K562 (cell line): ENCODE measurements at regions not wholly inside any gene's neighbourhood (a gene's known extent, or its start where the extent isn't known, plus 50 kb on each side); places are given as distances from the start of the nearest gene placed in this dataset.

Source experiments
- ATAC-seq: fragments of 200-7000 bp; cut with Tn5 transposase; 3 replicates; pipeline ENCODE4 v1.9.1; 2020; ENCODE audit warnings: moderate library complexity
- BruUV-seq: library from RNA; stranded (reverse); fragments of 400-500 nt; replicated peaks from 2 replicates; lab custom pipeline; 2021; lab: Mats Ljungman, UMichigan
- CTCF ChIA-PET: fragments of 300-600 bp; formaldehyde crosslinking; extraction: SDS; loops from one replicate; lab custom pipeline; 2021; ENCODE audit warnings: low intra/inter-chr PET ratio; lab: Yijun Ruan, JAX
- POLR2A ChIA-PET: fragments of 300-600, 350-650 bp; sonication (Branson Sonifier 250); formaldehyde crosslinking; extraction: SDS; loops from one replicate; lab custom pipeline; 2021; ENCODE audit warnings: antibody characterized with exemption, inconsistent platforms; lab: Yijun Ruan, JAX
- DNase-seq, 4 experiments: peaks; one replicate each; pipeline versions ENCODE4 v3.0.0 to v3.0.0-alpha.2; 2011 to 2018; ENCODE audit warnings: low spot score in 3 of 4, mixed read lengths in 3 of 4; ENCODE audit errors: extremely low read depth in 1 of 4
- FAIRE-seq: peaks from 2 replicates; lab custom pipeline; 2011; peaks lifted over from hg19 to GRCh38; lab: Jason Lieb, UNC
- H2AFZ ChIP-seq: 2 replicates; pipeline ENCODE4 v1.6.0; 2011; ENCODE audit warnings: low read depth, low read length, control low read depth, inconsistent platforms
- H3K27ac ChIP-seq: fragments of 200-600 bp; 3 replicates; pipeline ENCODE4 v1.8.0; 2011; ENCODE audit warnings: low read depth, mild to moderate bottlenecking, control low read depth, inconsistent platforms, low read length, moderate library complexity, mixed read lengths; ENCODE audit errors: extremely low read depth
- H3K27me3 ChIP-seq, 2 experiments: fragments of 300-600 bp in 1 of 2; 2 replicates in 1 of 2; 3 replicates in 1 of 2; pipeline versions ENCODE4 v1.6.0 to v1.8.0; 2011; ENCODE audit warnings: inconsistent platforms in 2 of 2, low read length in 2 of 2, mild to moderate bottlenecking in 1 of 2, mixed read lengths in 1 of 2, moderate library complexity in 1 of 2; ENCODE audit not compliant: control insufficient read depth in 2 of 2, insufficient read depth in 2 of 2
- H3K36me3 ChIP-seq: fragments of 300-600 bp; 3 replicates; pipeline ENCODE4 v1.8.0; 2011; ENCODE audit warnings: mild to moderate bottlenecking, low read length, inconsistent platforms; ENCODE audit not compliant: control insufficient read depth, insufficient read depth
- H3K4me1 ChIP-seq, 2 experiments: fragments of 200-600 bp in 1 of 2; replicated peaks in 1 of 2; 2 replicates in 1 of 2; 3 replicates in 1 of 2; pipeline versions ENCODE4 v1.5.1 to v1.8.0; 2011; ENCODE audit warnings: inconsistent platforms in 2 of 2, low read length in 2 of 2, mild to moderate bottlenecking in 1 of 2, mixed read lengths in 1 of 2, moderate library complexity in 1 of 2; ENCODE audit not compliant: control insufficient read depth in 2 of 2, insufficient read depth in 2 of 2
- H3K4me2 ChIP-seq: 2 replicates; pipeline ENCODE4 v1.6.1; 2011; ENCODE audit warnings: low read length, control low read depth, inconsistent platforms, mixed read lengths; ENCODE audit not compliant: insufficient read depth
- H3K4me3 ChIP-seq: fragments of 200-600 bp; sonication (generic), shearing (Covaris generic); 2 replicates; pipeline ENCODE4 v1.5.1; 2016; ENCODE audit warnings: control low read depth, inconsistent platforms
- H3K79me2 ChIP-seq: fragments of 200-600 bp; 3 replicates; pipeline ENCODE4 v1.8.0; 2011; ENCODE audit warnings: low read length, inconsistent platforms; ENCODE audit not compliant: control insufficient read depth, insufficient read depth
- H3K9ac ChIP-seq, 2 experiments: 2 replicates each; pipeline versions ENCODE4 v1.6.0 to v1.6.1; 2011; ENCODE audit warnings: low read depth in 2 of 2, low read length in 2 of 2, control low read depth in 1 of 2, inconsistent platforms in 1 of 2, mild to moderate bottlenecking in 1 of 2, mixed read lengths in 1 of 2; ENCODE audit not compliant: insufficient read depth in 1 of 2
- H3K9me1 ChIP-seq: one replicate; pipeline ENCODE4 v1.6.0; 2011; ENCODE audit warnings: inconsistent platforms, mild to moderate bottlenecking, low read length, moderate library complexity; ENCODE audit not compliant: control insufficient read depth, insufficient read depth
- H3K9me3 ChIP-seq: replicated peaks from 2 replicates; pipeline ENCODE4 v1.5.1; 2011; ENCODE audit warnings: low read depth, low read length, inconsistent platforms; ENCODE audit not compliant: control insufficient read depth, insufficient read depth
- H4K20me1 ChIP-seq: replicated peaks from 2 replicates; pipeline ENCODE4 v1.6.1; 2011; ENCODE audit warnings: low read length, inconsistent platforms, mixed read lengths; ENCODE audit not compliant: control insufficient read depth, insufficient read depth
- BCL6 ChIP-seq: fragments of 250-450 bp; sonication (Bioruptor Pico); IDR thresholded peaks from 2 replicates; pipeline ENCODE4 v1.4.0; 2020
- CHCHD3 ChIP-seq: fragments of 250-450 bp; sonication (Bioruptor Pico); IDR thresholded peaks from 2 replicates; pipeline ENCODE4 v2.1.2; 2022; ENCODE audit warnings: mild to moderate bottlenecking
- CTCF ChIP-seq, 3 experiments: IDR thresholded peaks in 2 of 3; conservative IDR thresholded peaks in 1 of 3; 2 replicates each; pipeline ENCODE4 v1.5.1; 2011 to 2012; ENCODE audit warnings: low read length in 3 of 3, mild to moderate bottlenecking in 3 of 3, control low read depth in 2 of 3, improper control_type of control experiment in 1 of 3, inconsistent platforms in 1 of 3, low read depth in 1 of 3, mixed read lengths in 1 of 3, moderate library complexity in 1 of 3; ENCODE audit not compliant: insufficient read depth in 2 of 3
- ETS2 ChIP-seq: IDR thresholded peaks from 2 replicates; pipeline ENCODE4 v1.6.1; 2016; ENCODE audit warnings: borderline replicate concordance, missing genetic modification characterization, mild to moderate bottlenecking, moderate library complexity, missing compliant biosample characterization; ENCODE audit not compliant: poor library complexity, severe bottlenecking
- KAT2B ChIP-seq: IDR thresholded peaks from one replicate; pipeline ENCODE4 v1.6.1; 2012; ENCODE audit warnings: low read depth, mild to moderate bottlenecking, control low read depth, inconsistent platforms, low read length, moderate library complexity
- MEIS2 ChIP-seq: fragments of 450-650 bp; IDR thresholded peaks from 2 replicates; pipeline ENCODE4 v1.6.1; 2014; ENCODE audit warnings: mild to moderate bottlenecking; ENCODE audit not compliant: partially characterized antibody
- NONO ChIP-seq, 2 experiments: fragments of 200-400 bp in 1 of 2; fragments of 450-650 bp in 1 of 2; formaldehyde crosslinking in 1 of 2; IDR thresholded peaks; 2 replicates each; pipeline ENCODE4 v1.6.1; 2017; ENCODE audit warnings: low read depth in 2 of 2, mild to moderate bottlenecking in 2 of 2, moderate library complexity in 2 of 2, low read length in 1 of 2
- PCBP1 ChIP-seq: fragments of 200-400 bp; formaldehyde crosslinking; IDR thresholded peaks from 2 replicates; pipeline ENCODE4 v1.6.1; 2018; ENCODE audit warnings: mild to moderate bottlenecking, low read depth, low read length; ENCODE audit not compliant: poor library complexity, severe bottlenecking
- whole genome bisulfite sequencing: fragments of 100-300 bp; shearing (Covaris generic); methylation state at CpG from one replicate; pipeline ENCODE4 v1.1.6; 2016; ENCODE audit warnings: low coverage, mixed read lengths; ENCODE audit not compliant: insufficient coverage; ENCODE audit errors: missing lambda C conversion rate; 5-methylcytosine and 5-hydroxymethylcytosine counted together
- in situ Hi-C: fragments of 300-500 bp; cut with MboI; formaldehyde crosslinking; loops from 4 replicates; pipeline ENCODE4 v1.15.0; 2018; ENCODE audit warnings: inconsistent platforms, mixed read lengths
- intact Hi-C: fragments of 100-400 bp; cut with micrococcal nuclease; formaldehyde crosslinking; loops from 2 replicates; pipeline ENCODE4 v1.14.2; 2022
- TF ChIP-seq, protein P1 (sequence below): fragments of 200-800 bp; sonication (Bioruptor generic); IDR thresholded peaks from 2 replicates; pipeline ENCODE4 v1.6.1; 2016; ENCODE audit warnings: missing genetic modification characterization, missing compliant biosample characterization
- TF ChIP-seq, protein P2 (sequence below): fragments of 250-450 bp; sonication (Bioruptor Pico); IDR thresholded peaks from 2 replicates; pipeline ENCODE4 v1.4.0; 2020

DNA sequence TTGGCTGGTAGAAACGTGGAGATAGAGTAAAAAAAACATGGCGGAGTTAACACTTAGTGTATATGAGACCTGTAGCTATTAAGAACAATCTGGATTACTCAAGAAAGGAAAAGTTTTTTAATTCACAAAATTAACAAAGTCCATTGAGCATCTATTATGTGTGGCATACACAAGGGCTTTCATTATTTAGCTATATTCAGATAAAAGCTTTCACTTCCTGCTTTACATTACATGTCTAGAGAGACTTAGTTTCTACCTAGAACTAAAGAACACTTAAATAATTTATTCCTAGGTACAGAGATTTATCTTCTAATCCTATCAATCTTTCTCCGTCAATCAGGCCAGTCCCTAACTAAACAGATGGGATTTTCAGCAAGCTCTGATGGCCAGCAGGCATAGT lies 196.0 kb upstream of the SLC39A10 start:
- DNase-seq (no peak), FAIRE-seq (no peak), ATAC-seq (no peak)
- in situ Hi-C loops, result no loop called here
- Histone ChIP-seq H3K4me2 (no peak overlapping the region), H3K36me3 (no peaks in the 10 kb centered on the region), H3K9me3 (no peaks in the 10 kb centered on the region), H3K27ac (no peak overlapping the region), H3K4me3 (no peak overlapping the region), H3K79me2 (no peaks in the 10 kb centered on the region), H3K27me3 (no peaks in the 10 kb centered on the region), H3K9ac (no peak overlapping the region), H3K4me1 (no peaks in the 10 kb centered on the region), H3K9me1 (no peaks in the 10 kb centered on the region), H4K20me1 (no peaks in the 10 kb centered on the region), H2AFZ (no peak overlapping the region)
- ChIA-PET POLR2A (no interaction called here), CTCF (no interaction called here)
- no TSS peak for BruUV-seq
- 41% methylated on average over 3 of the region's 3 CpGs for WGBS
- intact Hi-C loops, result no loop called here
- TF ChIP-seq KAT2B (no peak), MEIS2 (no peak), PCBP1 (no peak), NONO (IDR thresholded peaks at IDR 0.05; ENCODE audit: low read depth in 2 of 2, low read length in 1 of 2) (no peak), BCL6 (CRISPR knock-in tag) (no peak), CTCF (IDR thresholded peaks at IDR 0.05 in 2 of 3, conservative IDR thresholded peaks at IDR 0.05 in 1 of 3; ENCODE audit: insufficient read depth in 2 of 3, low read depth in 1 of 3, low read length in 3 of 3) (no peak), ETS2 (tag) (no peak), CHCHD3 (CRISPR knock-in tag) (no peak)
- TF ChIP-seq, protein P1, sequence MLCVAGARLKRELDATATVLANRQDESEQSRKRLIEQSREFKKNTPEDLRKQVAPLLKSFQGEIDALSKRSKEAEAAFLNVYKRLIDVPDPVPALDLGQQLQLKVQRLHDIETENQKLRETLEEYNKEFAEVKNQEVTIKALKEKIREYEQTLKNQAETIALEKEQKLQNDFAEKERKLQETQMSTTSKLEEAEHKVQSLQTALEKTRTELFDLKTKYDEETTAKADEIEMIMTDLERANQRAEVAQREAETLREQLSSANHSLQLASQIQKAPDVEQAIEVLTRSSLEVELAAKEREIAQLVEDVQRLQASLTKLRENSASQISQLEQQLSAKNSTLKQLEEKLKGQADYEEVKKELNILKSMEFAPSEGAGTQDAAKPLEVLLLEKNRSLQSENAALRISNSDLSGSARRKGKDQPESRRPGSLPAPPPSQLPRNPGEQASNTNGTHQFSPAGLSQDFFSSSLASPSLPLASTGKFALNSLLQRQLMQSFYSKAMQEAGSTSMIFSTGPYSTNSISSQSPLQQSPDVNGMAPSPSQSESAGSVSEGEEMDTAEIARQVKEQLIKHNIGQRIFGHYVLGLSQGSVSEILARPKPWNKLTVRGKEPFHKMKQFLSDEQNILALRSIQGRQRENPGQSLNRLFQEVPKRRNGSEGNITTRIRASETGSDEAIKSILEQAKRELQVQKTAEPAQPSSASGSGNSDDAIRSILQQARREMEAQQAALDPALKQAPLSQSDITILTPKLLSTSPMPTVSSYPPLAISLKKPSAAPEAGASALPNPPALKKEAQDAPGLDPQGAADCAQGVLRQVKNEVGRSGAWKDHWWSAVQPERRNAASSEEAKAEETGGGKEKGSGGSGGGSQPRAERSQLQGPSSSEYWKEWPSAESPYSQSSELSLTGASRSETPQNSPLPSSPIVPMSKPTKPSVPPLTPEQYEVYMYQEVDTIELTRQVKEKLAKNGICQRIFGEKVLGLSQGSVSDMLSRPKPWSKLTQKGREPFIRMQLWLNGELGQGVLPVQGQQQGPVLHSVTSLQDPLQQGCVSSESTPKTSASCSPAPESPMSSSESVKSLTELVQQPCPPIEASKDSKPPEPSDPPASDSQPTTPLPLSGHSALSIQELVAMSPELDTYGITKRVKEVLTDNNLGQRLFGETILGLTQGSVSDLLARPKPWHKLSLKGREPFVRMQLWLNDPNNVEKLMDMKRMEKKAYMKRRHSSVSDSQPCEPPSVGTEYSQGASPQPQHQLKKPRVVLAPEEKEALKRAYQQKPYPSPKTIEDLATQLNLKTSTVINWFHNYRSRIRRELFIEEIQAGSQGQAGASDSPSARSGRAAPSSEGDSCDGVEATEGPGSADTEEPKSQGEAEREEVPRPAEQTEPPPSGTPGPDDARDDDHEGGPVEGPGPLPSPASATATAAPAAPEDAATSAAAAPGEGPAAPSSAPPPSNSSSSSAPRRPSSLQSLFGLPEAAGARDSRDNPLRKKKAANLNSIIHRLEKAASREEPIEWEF (CRISPR knock-in tag), result no peak
- TF ChIP-seq, protein P2, sequence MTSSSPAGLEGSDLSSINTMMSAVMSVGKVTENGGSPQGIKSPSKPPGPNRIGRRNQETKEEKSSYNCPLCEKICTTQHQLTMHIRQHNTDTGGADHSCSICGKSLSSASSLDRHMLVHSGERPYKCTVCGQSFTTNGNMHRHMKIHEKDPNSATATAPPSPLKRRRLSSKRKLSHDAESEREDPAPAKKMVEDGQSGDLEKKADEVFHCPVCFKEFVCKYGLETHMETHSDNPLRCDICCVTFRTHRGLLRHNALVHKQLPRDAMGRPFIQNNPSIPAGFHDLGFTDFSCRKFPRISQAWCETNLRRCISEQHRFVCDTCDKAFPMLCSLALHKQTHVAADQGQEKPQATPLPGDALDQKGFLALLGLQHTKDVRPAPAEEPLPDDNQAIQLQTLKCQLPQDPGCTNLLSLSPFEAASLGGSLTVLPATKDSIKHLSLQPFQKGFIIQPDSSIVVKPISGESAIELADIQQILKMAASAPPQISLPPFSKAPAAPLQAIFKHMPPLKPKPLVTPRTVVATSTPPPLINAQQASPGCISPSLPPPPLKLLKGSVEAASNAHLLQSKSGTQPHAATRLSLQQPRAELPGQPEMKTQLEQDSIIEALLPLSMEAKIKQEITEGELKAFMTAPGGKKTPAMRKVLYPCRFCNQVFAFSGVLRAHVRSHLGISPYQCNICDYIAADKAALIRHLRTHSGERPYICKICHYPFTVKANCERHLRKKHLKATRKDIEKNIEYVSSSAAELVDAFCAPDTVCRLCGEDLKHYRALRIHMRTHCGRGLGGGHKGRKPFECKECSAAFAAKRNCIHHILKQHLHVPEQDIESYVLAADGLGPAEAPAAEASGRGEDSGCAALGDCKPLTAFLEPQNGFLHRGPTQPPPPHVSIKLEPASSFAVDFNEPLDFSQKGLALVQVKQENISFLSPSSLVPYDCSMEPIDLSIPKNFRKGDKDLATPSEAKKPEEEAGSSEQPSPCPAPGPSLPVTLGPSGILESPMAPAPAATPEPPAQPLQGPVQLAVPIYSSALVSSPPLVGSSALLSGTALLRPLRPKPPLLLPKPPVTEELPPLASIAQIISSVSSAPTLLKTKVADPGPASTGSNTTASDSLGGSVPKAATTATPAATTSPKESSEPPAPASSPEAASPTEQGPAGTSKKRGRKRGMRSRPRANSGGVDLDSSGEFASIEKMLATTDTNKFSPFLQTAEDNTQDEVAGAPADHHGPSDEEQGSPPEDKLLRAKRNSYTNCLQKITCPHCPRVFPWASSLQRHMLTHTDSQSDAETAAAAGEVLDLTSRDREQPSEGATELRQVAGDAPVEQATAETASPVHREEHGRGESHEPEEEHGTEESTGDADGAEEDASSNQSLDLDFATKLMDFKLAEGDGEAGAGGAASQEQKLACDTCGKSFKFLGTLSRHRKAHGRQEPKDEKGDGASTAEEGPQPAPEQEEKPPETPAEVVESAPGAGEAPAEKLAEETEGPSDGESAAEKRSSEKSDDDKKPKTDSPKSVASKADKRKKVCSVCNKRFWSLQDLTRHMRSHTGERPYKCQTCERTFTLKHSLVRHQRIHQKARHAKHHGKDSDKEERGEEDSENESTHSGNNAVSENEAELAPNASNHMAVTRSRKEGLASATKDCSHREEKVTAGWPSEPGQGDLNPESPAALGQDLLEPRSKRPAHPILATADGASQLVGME (CRISPR knock-in tag), result no peak
